ENCODE measurements at regions not wholly inside any gene's neighbourhood (a gene's known extent, or its start where the extent isn't known, plus 50 kb on each side); places are given as distances from the start of the nearest gene placed in this dataset.
A peak's percentile ranks its signal among the peaks of the same experiment; 100 is the strongest.

- H3K36me3 ChIP-seq: no peaks in the 10 kb centered on the region
- peaks cover 13 to 37% (median 28%) of the 10 kb centered on the region in 11 experiments; a peak in 21 of 22 replicates for H3K9me3 ChIP-seq (replicated peaks in 1 of 11)
- TF ChIP-seq Cebpa-rat (IDR thresholded peaks at IDR 0.05): no peak
- peak overlapping the region; percentile 42 to 78 (median 63) for H3K4me2 ChIP-seq
- no peaks in the 10 kb centered on the region for H4K20me1 ChIP-seq
- no peaks in the 10 kb centered on the region for H3K27me3 ChIP-seq
- H3K4me3 ChIP-seq: peak overlapping the region in 7 of 10 experiments; percentile 12 to 36 (median 24); a peak in 10 of 20 replicates
- H3K27ac ChIP-seq: peak overlapping the region in 8 of 11 experiments; percentile 5 to 40 (median 28); a peak in 10 of 22 replicates
- H3K9ac ChIP-seq: peak overlapping the region in 4 of 11 experiments; percentile 15 to 61 (median 26); a peak in 8 of 22 replicates
- peaks cover 12 to 17% (median 15%) of the 10 kb centered on the region in 10 experiments; a peak in 18 of 20 replicates for H3K4me1 ChIP-seq
These were observed 1144.7 kb downstream of the OTOL1 start for GRCh38 chr3:162641317-162641716.

- Histone ChIP-seq H3K27me3 (no peaks in the 10 kb centered on the region), H4K20me1 (no peaks in the 10 kb centered on the region), H3K4me3 (no peak overlapping the region), H3K4me2 (peak overlapping the region; percentile 36 to 78 (median 60); a peak in 15 of 22 replicates), H3K27ac (no peak overlapping the region), H3K9ac (no peak overlapping the region), H3K9me3 (replicated peaks in 1 of 11) (peaks cover 19 to 37% (median 28%) of the 10 kb centered on the region in 11 experiments), H3K36me3 (no peaks in the 10 kb centered on the region), H3K4me1 (peaks cover 12 to 17% (median 15%) of the 10 kb centered on the region in 10 experiments; a peak in 18 of 20 replicates)
- TF ChIP-seq Cebpa-rat (IDR thresholded peaks at IDR 0.05): no peak
These were observed 1145.3 kb downstream of the OTOL1 start for GRCh38 chr3:162641907-162642306.

GRCh38 chr3:162643245-162643644, 1146.6 kb downstream of the OTOL1 start:
- H3K4me3 ChIP-seq: no peak overlapping the region
- H3K9me3 ChIP-seq (replicated peaks in 1 of 11): peaks cover 24 to 37% (median 29%) of the 10 kb centered on the region in 11 experiments
- H3K4me2 ChIP-seq: peak overlapping the region in 2 of 11 experiments; percentile 13 to 17; a peak in 1 of 22 replicates
- TF ChIP-seq Cebpa-rat (IDR thresholded peaks at IDR 0.05): no peak
- no peak overlapping the region for H3K9ac ChIP-seq
- peaks cover 12 to 17% (median 15%) of the 10 kb centered on the region in 10 experiments; a peak in 18 of 20 replicates for H3K4me1 ChIP-seq
- H3K36me3 ChIP-seq: no peaks in the 10 kb centered on the region
- no peak overlapping the region for H3K27ac ChIP-seq
- H4K20me1 ChIP-seq: no peaks in the 10 kb centered on the region
- no peaks in the 10 kb centered on the region for H3K27me3 ChIP-seq

GRCh38 chr3:162647321-162647720, 1150.7 kb downstream of the OTOL1 start:
- no peak overlapping the region for H3K27ac ChIP-seq
- H4K20me1 ChIP-seq: no peaks in the 10 kb centered on the region
- H3K4me1 ChIP-seq: peaks cover 0 to 5% (median 0%) of the 10 kb centered on the region in 10 experiments; a peak in 6 of 20 replicates
- H3K4me2 ChIP-seq: no peak overlapping the region
- H3K9me3 ChIP-seq (replicated peaks in 1 of 11): peaks cover 23 to 28% (median 25%) of the 10 kb centered on the region in 11 experiments
- no peaks in the 10 kb centered on the region for H3K36me3 ChIP-seq
- 0 out of 20 replicates have a peak overlapping the region, but pooled peaks of 1 of the 10 experiments have one; percentile 21 for H3K4me3 ChIP-seq
- no peak for TF ChIP-seq Cebpa-rat (IDR thresholded peaks at IDR 0.05)
- H3K9ac ChIP-seq: no peak overlapping the region
- no peaks in the 10 kb centered on the region for H3K27me3 ChIP-seq

GRCh38 chr3:162658003-162658402, 1161.4 kb downstream of the OTOL1 start:
- Histone ChIP-seq H3K36me3 (no peaks in the 10 kb centered on the region), H4K20me1 (no peaks in the 10 kb centered on the region), H3K4me2 (no peak overlapping the region), H3K9ac (no peak overlapping the region), H3K27me3 (no peaks in the 10 kb centered on the region), H3K27ac (no peak overlapping the region), H3K4me3 (no peak overlapping the region), H3K4me1 (no peaks in the 10 kb centered on the region), H3K9me3 (replicated peaks in 1 of 11) (peaks cover 13 to 31% (median 18%) of the 10 kb centered on the region in 11 experiments)
- TF ChIP-seq Cebpa-rat (IDR thresholded peaks at IDR 0.05): no peak

GRCh38 chr3:162665684-162666391, 1169.2 kb downstream of the OTOL1 start:
- Histone ChIP-seq H3K36me3 (no peaks in the 10 kb centered on the region), H3K4me2 (no peak overlapping the region), H3K9me3 (replicated peaks in 1 of 11) (no peaks in the 10 kb centered on the region), H3K4me3 (no peak overlapping the region), H3K9ac (no peak overlapping the region), H3K27me3 (no peaks in the 10 kb centered on the region), H4K20me1 (no peaks in the 10 kb centered on the region), H3K4me1 (no peaks in the 10 kb centered on the region; a peak in 1 of 20 replicates), H3K27ac (no peak overlapping the region)
- no peak for TF ChIP-seq Cebpa-rat (IDR thresholded peaks at IDR 0.05)

- no peak overlapping the region for H3K4me3 ChIP-seq
- no peak overlapping the region for H3K4me2 ChIP-seq
- H3K36me3 ChIP-seq: no peaks in the 10 kb centered on the region
- H3K27ac ChIP-seq: no peak overlapping the region
- H3K9me3 ChIP-seq (replicated peaks in 1 of 11): no peaks in the 10 kb centered on the region
- no peaks in the 10 kb centered on the region for H4K20me1 ChIP-seq
- no peak for TF ChIP-seq Cebpa-rat (IDR thresholded peaks at IDR 0.05)
- H3K4me1 ChIP-seq: no peaks in the 10 kb centered on the region; a peak in 1 of 20 replicates
- H3K27me3 ChIP-seq: no peaks in the 10 kb centered on the region
- no peak overlapping the region for H3K9ac ChIP-seq
These were observed 1170.2 kb downstream of the OTOL1 start for GRCh38 chr3:162666835-162667234.

- Histone ChIP-seq H3K4me3 (no peak overlapping the region), H3K9ac (no peak overlapping the region), H3K9me3 (replicated peaks in 1 of 11) (no peaks in the 10 kb centered on the region), H4K20me1 (no peaks in the 10 kb centered on the region), H3K27me3 (no peaks in the 10 kb centered on the region), H3K36me3 (no peaks in the 10 kb centered on the region), H3K4me1 (no peaks in the 10 kb centered on the region; a peak in 1 of 20 replicates), H3K4me2 (peak overlapping the region in 1 of 11 experiments; percentile 10; a peak in 1 of 22 replicates), H3K27ac (no peak overlapping the region)
- TF ChIP-seq Cebpa-rat (IDR thresholded peaks at IDR 0.05): no peak
These were observed 1173.6 kb downstream of the OTOL1 start for GRCh38 chr3:162670181-162670580.

GRCh38 chr3:162677475-162677874, 1180.9 kb downstream of the OTOL1 start:
- Histone ChIP-seq H3K9ac (no peak overlapping the region), H3K4me1 (no peaks in the 10 kb centered on the region), H3K4me3 (no peak overlapping the region), H4K20me1 (no peaks in the 10 kb centered on the region), H3K27ac (no peak overlapping the region), H3K9me3 (replicated peaks in 1 of 11) (no peaks in the 10 kb centered on the region), H3K36me3 (no peaks in the 10 kb centered on the region), H3K4me2 (no peak overlapping the region), H3K27me3 (no peaks in the 10 kb centered on the region)
- no peak for TF ChIP-seq Cebpa-rat (IDR thresholded peaks at IDR 0.05)

Data from BLaER1 treated with 17β-estradiol and CSF1 and Interleukin-3, amounts not matched to agents 10 nM and 100 nM (cell line).